ENCODE measurements at regions not wholly inside any gene's neighbourhood (a gene's known extent, or its start where the extent isn't known, plus 50 kb on each side); places are given as distances from the start of the nearest gene placed in this dataset.

DNA sequence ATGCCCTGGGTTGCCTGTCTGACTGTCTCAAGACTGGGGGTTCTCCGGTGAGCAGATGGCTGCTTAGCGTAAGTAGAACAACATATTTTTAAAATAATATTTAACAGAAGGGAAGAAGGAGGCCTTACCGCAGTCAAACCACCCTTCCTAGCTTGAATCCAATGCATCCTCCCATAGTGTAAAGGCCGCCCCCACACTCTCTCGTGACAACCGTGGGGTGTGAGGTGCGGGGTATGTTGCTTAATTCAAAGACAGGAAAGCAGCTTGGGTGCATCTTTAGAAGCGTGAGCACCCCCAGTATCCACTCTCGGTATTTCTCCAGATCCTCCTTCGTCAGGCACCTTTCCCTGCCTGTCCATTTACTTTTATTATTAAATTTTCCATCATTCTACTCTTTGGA, 501.2 kb upstream of the CDH4 start:
- Mint-ChIP-seq H3K36me3 (ENCODE audit: unreplicated experiment) (no peaks in the 10 kb centered on the region), H3K27me3 (ENCODE audit: unreplicated experiment) (no peaks in the 10 kb centered on the region), H3K27ac (ENCODE audit: unreplicated experiment) (no peak overlapping the region), H3K9me3 (ENCODE audit: unreplicated experiment) (peaks cover 12% of the 10 kb centered on the region), H3K4me3 (ENCODE audit: unreplicated experiment) (no peak overlapping the region), H3K4me1 (ENCODE audit: unreplicated experiment) (no peaks in the 10 kb centered on the region)
- no peak for DNase-seq (ENCODE audit: extremely low spot score, unreplicated experiment)
- TF ChIP-seq, protein P1, sequence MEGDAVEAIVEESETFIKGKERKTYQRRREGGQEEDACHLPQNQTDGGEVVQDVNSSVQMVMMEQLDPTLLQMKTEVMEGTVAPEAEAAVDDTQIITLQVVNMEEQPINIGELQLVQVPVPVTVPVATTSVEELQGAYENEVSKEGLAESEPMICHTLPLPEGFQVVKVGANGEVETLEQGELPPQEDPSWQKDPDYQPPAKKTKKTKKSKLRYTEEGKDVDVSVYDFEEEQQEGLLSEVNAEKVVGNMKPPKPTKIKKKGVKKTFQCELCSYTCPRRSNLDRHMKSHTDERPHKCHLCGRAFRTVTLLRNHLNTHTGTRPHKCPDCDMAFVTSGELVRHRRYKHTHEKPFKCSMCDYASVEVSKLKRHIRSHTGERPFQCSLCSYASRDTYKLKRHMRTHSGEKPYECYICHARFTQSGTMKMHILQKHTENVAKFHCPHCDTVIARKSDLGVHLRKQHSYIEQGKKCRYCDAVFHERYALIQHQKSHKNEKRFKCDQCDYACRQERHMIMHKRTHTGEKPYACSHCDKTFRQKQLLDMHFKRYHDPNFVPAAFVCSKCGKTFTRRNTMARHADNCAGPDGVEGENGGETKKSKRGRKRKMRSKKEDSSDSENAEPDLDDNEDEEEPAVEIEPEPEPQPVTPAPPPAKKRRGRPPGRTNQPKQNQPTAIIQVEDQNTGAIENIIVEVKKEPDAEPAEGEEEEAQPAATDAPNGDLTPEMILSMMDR (IDR thresholded peaks at IDR 0.05), result no peak

DNA sequence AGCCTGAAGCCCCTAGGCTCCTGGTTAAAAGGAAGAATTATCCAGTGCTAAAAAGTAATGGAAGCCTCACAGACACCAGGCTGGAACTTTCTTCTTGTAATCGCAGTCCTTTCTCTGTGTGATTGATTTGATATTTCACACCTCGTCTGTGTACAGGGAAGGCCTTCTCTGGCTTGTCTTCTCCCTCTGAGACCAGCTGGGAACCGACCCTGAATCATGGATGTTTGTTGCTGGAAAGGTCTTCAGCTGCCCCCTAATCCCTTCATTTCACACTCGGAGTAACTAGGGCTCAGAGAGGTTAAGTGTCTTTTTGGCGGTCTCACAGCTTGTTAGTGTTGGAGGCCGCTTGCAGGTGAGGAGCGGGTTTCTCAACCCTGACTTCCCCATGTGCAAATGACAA, 500.2 kb upstream of the CDH4 start:
- H3K9me3 Mint-ChIP-seq (ENCODE audit: unreplicated experiment), result peaks cover 12% of the 10 kb centered on the region
- no peaks in the 10 kb centered on the region for H3K27me3 Mint-ChIP-seq (ENCODE audit: unreplicated experiment)
- no peak overlapping the region for H3K4me3 Mint-ChIP-seq (ENCODE audit: unreplicated experiment)
- no peak overlapping the region for H3K27ac Mint-ChIP-seq (ENCODE audit: unreplicated experiment)
- H3K4me1 Mint-ChIP-seq (ENCODE audit: unreplicated experiment), result no peaks in the 10 kb centered on the region
- TF ChIP-seq, protein P1 (IDR thresholded peaks at IDR 0.05), result no peak
- no peaks in the 10 kb centered on the region for H3K36me3 Mint-ChIP-seq (ENCODE audit: unreplicated experiment)
- DNase-seq (ENCODE audit: extremely low spot score, unreplicated experiment), result no peak

DNA sequence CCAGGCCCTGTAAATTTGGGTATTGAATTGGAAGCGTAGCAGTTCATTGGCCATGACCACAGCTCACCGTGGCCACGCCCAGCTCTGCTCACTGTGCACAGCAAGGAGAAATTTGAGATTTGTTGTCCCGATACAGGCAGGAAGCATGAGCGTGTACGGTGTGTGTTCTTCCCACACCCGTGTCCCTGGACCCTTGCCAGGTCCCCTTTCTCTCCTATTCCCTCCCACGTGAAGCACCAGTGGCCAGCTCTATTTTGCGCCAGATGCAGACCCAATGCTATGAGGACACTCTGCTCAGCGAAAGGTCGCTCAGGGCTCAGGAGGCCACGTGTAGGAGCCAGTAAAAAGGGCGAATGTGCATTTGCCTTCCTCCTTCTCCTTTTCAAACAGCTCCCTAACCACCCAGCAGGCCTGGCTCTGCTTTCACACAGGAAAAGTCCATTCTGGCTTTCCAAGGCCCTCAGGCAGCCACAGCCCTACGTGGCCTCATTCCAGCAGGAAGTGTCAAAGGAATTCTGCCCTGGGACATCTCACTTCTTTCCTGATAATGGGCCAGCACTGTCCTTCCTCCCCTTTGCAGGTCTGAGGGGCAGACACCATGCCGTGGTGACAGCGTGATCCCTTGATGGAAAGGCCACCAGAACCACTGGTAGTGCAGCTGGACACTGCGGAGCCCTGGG, 499.2 kb upstream of the CDH4 start:
- no peaks in the 10 kb centered on the region for H3K4me1 Mint-ChIP-seq (ENCODE audit: unreplicated experiment)
- TF ChIP-seq, protein P1 (IDR thresholded peaks at IDR 0.05), result no peak
- H3K36me3 Mint-ChIP-seq (ENCODE audit: unreplicated experiment), result no peaks in the 10 kb centered on the region
- H3K27ac Mint-ChIP-seq (ENCODE audit: unreplicated experiment), result no peak overlapping the region
- H3K27me3 Mint-ChIP-seq (ENCODE audit: unreplicated experiment), result no peaks in the 10 kb centered on the region
- DNase-seq (ENCODE audit: extremely low spot score, unreplicated experiment), result no peak
- H3K9me3 Mint-ChIP-seq (ENCODE audit: unreplicated experiment), result peaks cover 18% of the 10 kb centered on the region
- H3K4me3 Mint-ChIP-seq (ENCODE audit: unreplicated experiment), result no peak overlapping the region

DNA sequence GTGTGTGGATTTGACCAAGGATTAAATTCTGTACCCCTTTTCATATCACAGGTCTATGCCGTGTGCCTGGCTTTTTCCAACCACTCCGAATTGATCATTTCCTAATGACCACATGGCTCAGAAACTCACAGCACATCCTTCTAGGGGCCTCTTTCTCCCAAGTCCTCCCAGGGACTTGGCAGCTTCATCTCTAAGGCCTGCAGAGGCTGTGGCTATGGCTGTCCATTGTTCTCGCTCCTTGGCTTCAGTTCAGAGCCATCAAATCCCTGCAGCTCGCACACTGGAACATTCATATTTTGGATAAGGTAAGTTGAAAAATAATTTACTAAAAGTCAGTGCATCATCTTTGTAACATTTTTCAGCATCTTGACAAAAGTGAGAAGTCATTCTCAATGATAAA, 497.2 kb upstream of the CDH4 start:
- no peak for DNase-seq (ENCODE audit: extremely low spot score, unreplicated experiment)
- no peaks in the 10 kb centered on the region for H3K4me1 Mint-ChIP-seq (ENCODE audit: unreplicated experiment)
- H3K4me3 Mint-ChIP-seq (ENCODE audit: unreplicated experiment), result no peak overlapping the region
- H3K27ac Mint-ChIP-seq (ENCODE audit: unreplicated experiment), result no peak overlapping the region
- H3K9me3 Mint-ChIP-seq (ENCODE audit: unreplicated experiment), result peaks cover 19% of the 10 kb centered on the region
- TF ChIP-seq, protein P1 (IDR thresholded peaks at IDR 0.05), result no peak
- no peaks in the 10 kb centered on the region for H3K27me3 Mint-ChIP-seq (ENCODE audit: unreplicated experiment)
- no peaks in the 10 kb centered on the region for H3K36me3 Mint-ChIP-seq (ENCODE audit: unreplicated experiment)

DNA sequence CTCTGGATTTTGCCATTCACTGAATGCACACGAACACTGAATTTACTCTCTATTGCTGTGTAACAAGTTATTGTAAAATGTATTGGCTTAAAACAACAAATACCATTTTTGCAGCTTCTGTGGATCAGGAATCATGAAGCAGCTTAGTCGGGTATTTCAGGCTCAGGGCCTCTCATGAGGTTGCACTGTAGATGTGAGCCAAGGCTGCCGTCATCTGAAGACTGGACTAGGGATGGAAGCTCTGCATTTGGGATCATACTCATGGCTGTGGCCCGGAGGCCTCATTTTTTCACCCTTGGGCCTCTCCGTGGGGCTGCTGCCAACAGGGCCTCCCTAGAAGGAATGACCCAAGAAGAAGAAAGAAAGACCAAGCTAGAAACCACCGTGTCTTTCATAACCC, 492.4 kb upstream of the CDH4 start:
- Mint-ChIP-seq H3K27ac (ENCODE audit: unreplicated experiment) (no peak overlapping the region), H3K4me3 (ENCODE audit: unreplicated experiment) (no peak overlapping the region)
- TF ChIP-seq, protein P1 (IDR thresholded peaks at IDR 0.05), result no peak

More for the DNA sequence above, 492.4 kb upstream of the CDH4 start:
- no peaks in the 10 kb centered on the region for H3K27me3 Mint-ChIP-seq (ENCODE audit: unreplicated experiment)
- H3K4me1 Mint-ChIP-seq (ENCODE audit: unreplicated experiment), result no peaks in the 10 kb centered on the region
- DNase-seq (ENCODE audit: extremely low spot score, unreplicated experiment), result no peak
- peaks cover 20% of the 10 kb centered on the region for H3K9me3 Mint-ChIP-seq (ENCODE audit: unreplicated experiment)
- H3K36me3 Mint-ChIP-seq (ENCODE audit: unreplicated experiment), result no peaks in the 10 kb centered on the region
